Endodermal cell (in vitro differentiated cells): ENCODE measurements at regions not wholly inside any gene's neighbourhood (a gene's known extent, or its start where the extent isn't known, plus 50 kb on each side); places are given as distances from the start of the nearest gene placed in this dataset.

ENCODE experiments used
- DNase-seq: peaks from one replicate; pipeline ENCODE4 v3.0.0-alpha.2; 2017
- H3K27ac ChIP-seq: 2 replicates; pipeline ENCODE4 v1.5.1; 2013; ENCODE audit warnings: mild to moderate bottlenecking, low read depth, low read length, moderate library complexity
- H3K27me3 ChIP-seq: 2 replicates; pipeline ENCODE4 v1.6.1; 2013; ENCODE audit warnings: mild to moderate bottlenecking, low read length, moderate library complexity; ENCODE audit not compliant: insufficient read depth, control insufficient read depth, poor library complexity, severe bottlenecking
- H3K36me3 ChIP-seq: 2 replicates; pipeline ENCODE4 v1.7.0; 2013; ENCODE audit warnings: mild to moderate bottlenecking, low read length, moderate library complexity; ENCODE audit not compliant: control insufficient read depth, insufficient read depth
- H3K4me1 ChIP-seq: one replicate; pipeline ENCODE4 v1.7.0; 2013; ENCODE audit warnings: low read length; ENCODE audit not compliant: control insufficient read depth, insufficient read depth
- H3K4me3 ChIP-seq: 2 replicates; pipeline ENCODE4 v1.5.1; 2013; ENCODE audit warnings: mild to moderate bottlenecking, low read length, moderate library complexity
- H3K9ac ChIP-seq: 2 replicates; pipeline ENCODE4 v1.6.1; 2013; ENCODE audit warnings: mild to moderate bottlenecking, low read length, moderate library complexity; ENCODE audit not compliant: poor library complexity, severe bottlenecking; ENCODE audit errors: extremely low read depth
- H3K9me3 ChIP-seq: 2 replicates; pipeline ENCODE4 v1.6.1; 2013; ENCODE audit warnings: mild to moderate bottlenecking, low read length, moderate library complexity; ENCODE audit not compliant: control insufficient read depth
- H3K27ac Mint-ChIP-seq: 2 replicates; pipeline ENCODE4 v1.8.0; 2020; ENCODE audit warnings: mixed read lengths
- H3K27me3 Mint-ChIP-seq: 2 replicates; pipeline ENCODE4 v1.8.0; 2021; ENCODE audit warnings: mild to moderate bottlenecking, mixed read lengths; ENCODE audit not compliant: insufficient read depth
- H3K36me3 Mint-ChIP-seq: 2 replicates; pipeline ENCODE4 v1.8.0; 2020; ENCODE audit warnings: low read depth, mixed read lengths
- H3K4me1 Mint-ChIP-seq: 2 replicates; pipeline ENCODE4 v1.8.0; 2020; ENCODE audit warnings: mixed read lengths
- H3K4me3 Mint-ChIP-seq: 2 replicates; pipeline ENCODE4 v1.8.0; 2020; ENCODE audit warnings: mild to moderate bottlenecking, moderate library complexity, mixed read lengths
- H3K9me3 Mint-ChIP-seq: 2 replicates; pipeline ENCODE4 v1.8.0; 2020; ENCODE audit warnings: mild to moderate bottlenecking, mixed read lengths
- CTCF ChIP-seq: fragments of 200-600 bp; sonication (generic); conservative IDR thresholded peaks from 2 replicates; pipeline ENCODE4 v1.5.0; 2021; ENCODE audit warnings: antibody characterized with exemption, mild to moderate bottlenecking
- WGBS, 2 experiments: methylation state at CpG; one replicate each; pipeline versions ENCODE4 v1.1.5 to v1.1.7; 2013; ENCODE audit warnings: missing lambda C conversion rate in 2 of 2, mixed read lengths in 1 of 2; ENCODE audit not compliant: insufficient coverage in 1 of 2, insufficient read length in 1 of 2; 5-methylcytosine and 5-hydroxymethylcytosine counted together

GRCh38 chr20:16819483-16819882 is 71.3 kb downstream of the OTOR start:
- H3K27ac Mint-ChIP-seq, result no peak overlapping the region
- no peaks in the 10 kb centered on the region for H3K36me3 Mint-ChIP-seq
- no peaks in the 10 kb centered on the region for H3K4me1 ChIP-seq
- no peak overlapping the region for H3K27ac ChIP-seq
- H3K27me3 Mint-ChIP-seq, result no peaks in the 10 kb centered on the region
- H3K36me3 ChIP-seq, result no peaks in the 10 kb centered on the region
- H3K27me3 ChIP-seq, result no peaks in the 10 kb centered on the region
- TF ChIP-seq CTCF, result no peak
- no peak for DNase-seq
- no peak overlapping the region for H3K9ac ChIP-seq
- no peak overlapping the region for H3K4me3 Mint-ChIP-seq
- H3K4me1 Mint-ChIP-seq, result peaks cover 7% of the 10 kb centered on the region
- H3K4me3 ChIP-seq, result no peak overlapping the region
- WGBS, 2 experiments, result 100% methylated on average over 2 of the region's 2 CpGs; no CpG with 5 or more reads in 1 of the 2 experiments
- H3K9me3 ChIP-seq, result peaks cover 5% of the 10 kb centered on the region
- H3K9me3 Mint-ChIP-seq, result peaks cover 10% of the 10 kb centered on the region

GRCh38 chr20:16821211-16822089 is 73.3 kb downstream of the OTOR start:
- H3K4me1 Mint-ChIP-seq, result peaks cover 2% of the 10 kb centered on the region
- H3K4me3 Mint-ChIP-seq, result no peak overlapping the region
- no peaks in the 10 kb centered on the region for H3K4me1 ChIP-seq
- H3K36me3 Mint-ChIP-seq, result no peaks in the 10 kb centered on the region
- no peak overlapping the region for H3K9ac ChIP-seq
- no peaks in the 10 kb centered on the region for H3K27me3 ChIP-seq
- H3K9me3 Mint-ChIP-seq, result peaks cover 23% of the 10 kb centered on the region
- peak; percentile 94 for TF ChIP-seq CTCF
- no peaks in the 10 kb centered on the region for H3K36me3 ChIP-seq
- peaks cover 5% of the 10 kb centered on the region for H3K9me3 ChIP-seq
- no peak overlapping the region for H3K27ac Mint-ChIP-seq
- no peak overlapping the region for H3K27ac ChIP-seq
- WGBS, 2 experiments, result 61 to 92% methylated on average over 5 to 9 of the region's 10 CpGs
- H3K4me3 ChIP-seq, result no peak overlapping the region
- peak; percentile 77 for DNase-seq
- no peaks in the 10 kb centered on the region for H3K27me3 Mint-ChIP-seq

GRCh38 chr20:16824664-16825063 is 76.5 kb downstream of the OTOR start:
- no peaks in the 10 kb centered on the region for H3K27me3 ChIP-seq

More at GRCh38 chr20:16824664-16825063, 76.5 kb downstream of the OTOR start:
- no peak for DNase-seq
- no peaks in the 10 kb centered on the region for H3K27me3 Mint-ChIP-seq
- Histone ChIP-seq H3K36me3 (no peaks in the 10 kb centered on the region), H3K9ac (no peak overlapping the region), H3K9me3 (peaks cover 5% of the 10 kb centered on the region), H3K4me1 (no peaks in the 10 kb centered on the region), H3K4me3 (no peak overlapping the region), H3K27ac (no peak overlapping the region)
- peaks cover 1% of the 10 kb centered on the region for H3K4me1 Mint-ChIP-seq
- TF ChIP-seq CTCF, result no peak
- peaks cover 23% of the 10 kb centered on the region for H3K9me3 Mint-ChIP-seq
- no peak overlapping the region for H3K4me3 Mint-ChIP-seq
- 67% methylated on average over 1 of the region's 1 CpG; no CpG with 5 or more reads in 1 of the 2 experiments for WGBS, 2 experiments
- no peaks in the 10 kb centered on the region for H3K36me3 Mint-ChIP-seq
- H3K27ac Mint-ChIP-seq, result no peak overlapping the region
